ENCODE measurements at regions not wholly inside any gene's neighbourhood (a gene's known extent, or its start where the extent isn't known, plus 50 kb on each side); places are given as distances from the start of the nearest gene placed in this dataset.
"Not testable (repeated sequence)": the region's sequence is repeated elsewhere in the genome, so short reads cannot be mapped to it uniquely, and the experiment has no call there.

DNA sequence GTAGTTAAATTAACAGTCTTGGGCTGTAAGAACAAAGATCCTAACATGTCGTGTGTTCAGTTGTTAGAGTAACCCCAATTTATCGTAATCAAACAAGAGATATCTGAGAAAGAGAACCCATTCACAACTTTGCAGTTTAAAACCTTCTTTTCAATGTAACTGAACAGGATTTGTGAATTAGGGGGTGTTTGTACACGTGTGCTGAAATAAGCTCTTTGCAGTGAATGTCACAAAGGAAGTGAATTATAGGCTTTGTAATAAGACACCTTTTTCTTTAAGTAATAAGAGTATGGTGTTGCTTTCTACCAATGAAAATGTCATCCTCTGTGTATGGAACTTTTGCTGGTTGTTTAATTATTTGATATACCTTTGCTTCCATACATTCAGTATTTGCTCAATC is 114.0 kb downstream of the ALX1 start:
- Histone ChIP-seq H3K4me1 (peaks cover 2% of the 10 kb centered on the region; the same call in 1 of the 2 replicates), H3K27me3 (ENCODE audit: low read depth) (no peaks in the 10 kb centered on the region), H3K4me3 (no peak overlapping the region), H3K9me3 (no peaks in the 10 kb centered on the region), H3K36me3 (replicated peaks) (no peaks in the 10 kb centered on the region)
- DNase-seq (ENCODE audit: low spot score in 2 of 2) = peak in 1 of 2 experiments; percentile 8
- in situ Hi-C loops (cut with MboI; ENCODE audit: low sequenced_read_pairs) = no loop called here

DNA sequence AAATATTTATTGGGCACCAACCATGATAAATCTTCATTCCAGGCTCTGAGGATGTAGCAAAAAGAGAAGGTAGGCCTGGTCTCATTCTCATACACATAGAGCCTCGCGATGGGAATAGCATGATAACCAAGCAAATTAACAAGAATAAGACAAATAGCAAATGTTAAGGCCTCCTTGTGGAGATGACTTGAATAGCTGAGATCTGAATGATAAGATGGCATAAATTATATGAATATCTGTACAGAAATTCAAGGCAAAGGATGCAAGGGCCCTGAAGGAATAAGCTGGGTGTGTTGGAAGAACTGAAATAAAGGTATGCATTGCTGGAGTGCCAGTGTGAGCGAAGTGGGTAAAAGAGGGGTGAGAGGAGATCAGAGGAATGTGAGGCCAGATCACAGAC is 114.8 kb downstream of the ALX1 start:
- DNase-seq (ENCODE audit: low spot score in 2 of 2) = no peak
- H3K27me3 ChIP-seq (ENCODE audit: low read depth) = no peaks in the 10 kb centered on the region
- H3K9me3 ChIP-seq = no peaks in the 10 kb centered on the region
- H3K36me3 ChIP-seq (replicated peaks) = no peaks in the 10 kb centered on the region
- H3K4me3 ChIP-seq = no peak overlapping the region
- H3K4me1 ChIP-seq = peaks cover 2% of the 10 kb centered on the region; the same call in 1 of the 2 replicates
- in situ Hi-C loops (cut with MboI; ENCODE audit: low sequenced_read_pairs) = no loop called here

DNA sequence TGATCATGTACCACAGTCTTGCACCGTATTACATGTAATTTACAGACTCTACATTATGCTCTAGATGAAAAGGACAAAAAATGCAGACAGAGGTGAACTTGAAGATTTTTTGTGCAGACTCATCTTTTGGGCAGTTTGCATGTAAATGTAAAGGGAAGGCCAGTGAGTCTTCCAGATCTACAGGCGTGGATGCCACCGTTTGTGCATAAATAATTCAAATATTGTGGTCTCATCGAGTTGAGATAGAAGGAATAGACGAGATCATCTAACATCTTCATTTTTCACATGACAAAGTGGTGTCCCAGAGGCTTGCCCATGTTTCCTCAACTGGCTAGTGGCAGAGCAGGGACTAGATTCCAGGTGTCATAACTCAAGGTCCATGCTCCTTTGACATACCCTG is 125.2 kb downstream of the ALX1 start:
- H3K9me3 ChIP-seq = no peaks in the 10 kb centered on the region
- H3K27me3 ChIP-seq (ENCODE audit: low read depth) = peaks cover 3% of the 10 kb centered on the region; the same call in 1 of the 2 replicates
- no peak for DNase-seq (ENCODE audit: low spot score in 2 of 2)
- no peak overlapping the region for H3K4me3 ChIP-seq
- no peaks in the 10 kb centered on the region for H3K36me3 ChIP-seq (replicated peaks)
- no peaks in the 10 kb centered on the region for H3K4me1 ChIP-seq
- in situ Hi-C loops (cut with MboI; ENCODE audit: low sequenced_read_pairs) = no loop called here

DNA sequence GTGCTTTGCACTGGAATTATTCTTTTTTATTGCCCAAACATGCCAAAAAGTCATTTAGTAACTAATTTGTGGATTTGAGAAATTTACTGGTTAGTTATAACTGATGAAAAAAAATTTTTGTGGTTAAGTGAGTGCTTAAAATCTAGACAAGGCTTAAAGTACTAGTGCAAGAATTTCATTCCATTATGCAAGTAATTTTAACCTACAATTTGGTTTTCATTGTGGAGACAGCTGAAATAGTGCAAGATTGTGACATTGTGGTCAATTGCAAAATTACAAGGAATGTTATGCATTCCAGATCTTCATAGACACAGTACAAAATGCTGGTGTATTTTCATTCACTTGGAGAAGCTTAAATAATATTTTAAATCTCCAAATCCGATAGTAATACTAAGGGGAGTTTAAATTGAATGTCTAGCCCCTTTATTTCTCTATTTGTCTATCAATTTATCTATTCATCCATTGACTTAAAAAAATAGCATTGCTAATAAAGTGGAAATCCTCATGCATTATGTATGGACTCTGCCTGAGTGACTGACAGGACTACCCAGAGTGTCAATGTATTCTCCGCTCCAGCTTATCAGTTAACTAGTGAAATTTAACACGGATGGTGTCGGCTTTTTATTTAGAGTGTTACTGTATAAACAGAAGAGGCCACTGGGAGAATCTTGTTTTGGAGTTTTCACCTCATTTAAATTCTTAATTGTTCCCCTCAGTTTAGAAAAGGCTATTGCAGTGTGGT is 125.9 kb downstream of the ALX1 start:
- in situ Hi-C loops (cut with MboI; ENCODE audit: low sequenced_read_pairs) = no loop called here
- DNase-seq (ENCODE audit: low spot score in 2 of 2) = no peak
- peaks cover 3% of the 10 kb centered on the region; the same call in 1 of the 2 replicates for H3K27me3 ChIP-seq (ENCODE audit: low read depth)
- no peak overlapping the region for H3K4me3 ChIP-seq
- H3K4me1 ChIP-seq = no peaks in the 10 kb centered on the region
- H3K9me3 ChIP-seq = no peaks in the 10 kb centered on the region
- no peaks in the 10 kb centered on the region for H3K36me3 ChIP-seq (replicated peaks)

DNA sequence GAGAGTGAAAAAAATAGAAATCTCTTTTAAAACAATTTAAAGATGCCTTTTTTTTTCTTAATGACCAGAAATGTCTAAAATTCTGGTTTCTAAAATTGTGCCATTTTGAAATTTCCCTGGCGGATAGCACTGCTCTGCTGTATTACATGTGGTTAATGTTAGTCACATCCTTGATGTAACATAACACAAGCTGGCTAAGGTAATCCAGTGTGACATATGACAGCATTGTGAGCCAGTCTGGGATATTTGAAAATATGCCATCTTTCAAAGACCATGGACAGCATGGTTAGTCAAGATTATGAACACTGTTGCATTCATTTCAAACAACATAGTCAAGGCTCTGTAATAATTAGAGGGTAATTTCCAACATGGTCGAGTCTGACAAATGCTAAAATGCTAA is 133.2 kb downstream of the ALX1 start:
- Histone ChIP-seq H3K36me3 (replicated peaks) (no peaks in the 10 kb centered on the region), H3K9me3 (no peaks in the 10 kb centered on the region), H3K4me3 (no peak overlapping the region), H3K4me1 (no peaks in the 10 kb centered on the region), H3K27me3 (ENCODE audit: low read depth) (peaks cover 14% of the 10 kb centered on the region)
- no peak for DNase-seq (ENCODE audit: low spot score in 2 of 2)
- in situ Hi-C loops (cut with MboI; ENCODE audit: low sequenced_read_pairs) = no loop called here

DNA sequence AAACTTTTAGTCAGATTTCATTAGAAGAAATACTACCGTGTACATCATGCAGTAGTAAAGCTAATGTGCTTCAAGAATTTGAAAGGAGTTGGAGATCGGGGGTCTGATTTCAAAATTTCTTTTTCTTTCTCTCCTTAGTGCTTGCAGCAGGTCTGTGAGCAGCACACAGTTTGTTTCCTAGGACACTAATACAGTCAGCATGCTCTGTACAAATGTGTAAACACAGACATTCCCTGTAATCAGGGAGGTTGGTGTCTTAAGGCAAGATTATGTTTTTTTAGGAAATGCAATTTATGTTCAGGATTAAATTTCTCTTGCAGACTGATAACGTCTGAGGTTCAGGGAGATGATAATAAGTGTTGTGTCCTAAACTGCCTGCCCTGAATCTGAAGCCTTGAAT is 142.7 kb downstream of the ALX1 start:
- Histone ChIP-seq H3K36me3 (replicated peaks) (no peaks in the 10 kb centered on the region), H3K4me1 (no peaks in the 10 kb centered on the region), H3K27me3 (ENCODE audit: low read depth) (peaks cover 53% of the 10 kb centered on the region), H3K9me3 (no peaks in the 10 kb centered on the region), H3K4me3 (no peak overlapping the region)
- in situ Hi-C loops (cut with MboI; ENCODE audit: low sequenced_read_pairs) = no loop called here
- DNase-seq (ENCODE audit: low spot score in 2 of 2) = no peak

DNA sequence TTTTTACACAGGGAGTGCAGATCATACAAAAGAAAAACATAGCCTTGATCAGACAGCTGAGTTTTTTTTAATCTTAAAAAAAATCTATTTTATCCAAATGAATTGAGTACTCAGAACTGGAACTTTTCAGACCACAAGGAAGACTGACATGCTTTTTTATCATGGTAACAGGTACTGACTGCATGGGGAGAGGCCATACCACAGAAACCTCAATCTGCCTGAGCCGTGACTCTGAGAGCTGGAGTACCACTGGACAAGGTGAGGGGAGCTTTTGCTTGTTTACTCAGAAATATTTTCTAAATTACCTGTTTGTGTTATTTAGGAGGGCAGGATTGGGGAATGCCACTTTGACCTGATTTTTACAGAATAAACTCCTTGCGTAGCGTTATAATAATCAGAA is 143.9 kb downstream of the ALX1 start:
- Histone ChIP-seq H3K4me1 (no peaks in the 10 kb centered on the region), H3K27me3 (ENCODE audit: low read depth) (peaks cover 55% of the 10 kb centered on the region), H3K9me3 (no peaks in the 10 kb centered on the region), H3K4me3 (no peak overlapping the region), H3K36me3 (replicated peaks) (no peaks in the 10 kb centered on the region)
- in situ Hi-C loops (cut with MboI; ENCODE audit: low sequenced_read_pairs) = no loop called here
- no peak for DNase-seq (ENCODE audit: low spot score in 2 of 2)

DNA sequence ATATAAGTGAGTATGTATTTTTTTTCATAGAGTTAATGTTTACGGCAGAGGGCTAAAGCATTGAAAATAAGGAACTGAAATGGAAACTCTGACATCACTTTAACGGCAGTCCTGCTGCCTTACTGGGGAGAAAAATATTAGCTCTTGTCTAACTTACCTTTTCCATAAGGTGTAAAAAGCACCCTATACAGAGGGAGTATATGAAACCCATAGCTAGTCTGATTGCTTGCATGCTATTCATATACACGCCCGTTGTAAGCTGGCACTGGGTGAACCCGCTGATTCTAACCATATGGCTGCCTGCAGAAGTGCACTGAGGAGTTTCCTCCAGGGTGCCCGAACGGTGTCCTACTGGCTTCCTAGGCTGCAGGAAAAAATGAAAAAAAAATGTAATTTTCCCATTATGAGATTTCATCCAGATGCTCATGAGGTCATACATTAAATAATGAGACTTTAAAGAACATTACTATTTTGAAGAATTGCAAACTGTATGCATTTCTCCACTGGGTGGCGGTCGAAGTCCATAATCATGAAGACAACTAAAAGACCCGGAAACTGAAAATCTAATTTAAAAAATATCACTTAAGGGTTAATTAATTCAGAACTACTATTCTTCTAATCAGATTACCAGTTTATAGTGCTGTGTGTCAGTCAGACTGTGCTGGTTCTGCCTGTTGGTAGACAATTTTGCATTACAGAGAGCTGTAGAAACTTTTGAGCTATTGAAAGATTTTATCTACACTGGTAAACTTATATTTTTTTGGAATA is 144.7 kb downstream of the ALX1 start:
- DNase-seq (ENCODE audit: low spot score in 2 of 2) = peak; percentile 48 to 58
- Histone ChIP-seq H3K4me3 (no peak overlapping the region), H3K36me3 (replicated peaks) (no peaks in the 10 kb centered on the region), H3K4me1 (no peaks in the 10 kb centered on the region), H3K27me3 (ENCODE audit: low read depth) (peaks cover 56% of the 10 kb centered on the region), H3K9me3 (no peaks in the 10 kb centered on the region)
- in situ Hi-C loops (cut with MboI; ENCODE audit: low sequenced_read_pairs) = loop anchor here (25.0 kb wide), 1 partner anchor 262 kb away; no protein-coding TSS in a partner anchor

DNA sequence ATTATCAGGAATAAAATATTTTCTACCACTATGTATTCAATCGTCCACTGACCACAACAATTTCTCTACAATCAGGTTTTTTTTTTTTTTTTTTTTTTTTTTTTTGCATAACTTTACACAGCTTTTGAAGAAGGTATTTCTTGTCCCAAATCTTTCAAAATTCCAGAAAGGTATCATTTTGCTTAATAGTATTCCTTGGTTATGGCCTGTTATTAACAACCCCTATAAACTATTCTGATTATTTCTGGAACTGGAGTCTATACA is 145.3 kb downstream of the ALX1 start:
- Histone ChIP-seq H3K4me3 (no peak overlapping the region), H3K27me3 (ENCODE audit: low read depth) (peaks cover 50% of the 10 kb centered on the region), H3K9me3 (no peaks in the 10 kb centered on the region), H3K36me3 (replicated peaks) (no peaks in the 10 kb centered on the region), H3K4me1 (no peaks in the 10 kb centered on the region)
- DNase-seq (ENCODE audit: low spot score in 2 of 2) = no peak
- in situ Hi-C loops (cut with MboI; ENCODE audit: low sequenced_read_pairs) = loop anchor here (25.0 kb wide), 1 partner anchor 263 kb away; no protein-coding TSS in a partner anchor

DNA sequence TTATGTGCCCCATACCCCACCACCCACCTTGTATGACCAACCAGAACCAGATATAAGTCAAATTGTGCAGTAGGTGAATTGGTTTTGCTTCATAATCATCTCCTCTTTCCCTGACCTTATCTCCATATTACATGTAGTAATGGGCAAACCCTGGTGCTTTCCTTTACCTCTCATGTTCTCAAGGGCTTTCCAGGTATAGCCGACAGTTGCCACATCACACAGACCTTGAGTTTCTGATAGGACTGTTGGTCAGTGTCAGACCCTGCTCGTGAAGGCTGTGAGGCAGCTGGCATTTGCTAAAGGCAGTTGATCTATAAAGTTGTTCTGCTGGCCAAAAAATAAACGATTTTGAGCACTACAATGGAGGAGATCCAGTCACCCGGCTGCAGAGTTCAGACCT is 145.9 kb downstream of the ALX1 start:
- DNase-seq (ENCODE audit: low spot score in 2 of 2) = no peak
- peaks cover 44% of the 10 kb centered on the region for H3K27me3 ChIP-seq (ENCODE audit: low read depth)
- no peaks in the 10 kb centered on the region for H3K4me1 ChIP-seq
- in situ Hi-C loops (cut with MboI; ENCODE audit: low sequenced_read_pairs) = loop anchor here (25.0 kb wide), 1 partner anchor 264 kb away; no protein-coding TSS in a partner anchor
- H3K36me3 ChIP-seq (replicated peaks) = no peaks in the 10 kb centered on the region
- no peaks in the 10 kb centered on the region for H3K9me3 ChIP-seq
- no peak overlapping the region for H3K4me3 ChIP-seq

DNA sequence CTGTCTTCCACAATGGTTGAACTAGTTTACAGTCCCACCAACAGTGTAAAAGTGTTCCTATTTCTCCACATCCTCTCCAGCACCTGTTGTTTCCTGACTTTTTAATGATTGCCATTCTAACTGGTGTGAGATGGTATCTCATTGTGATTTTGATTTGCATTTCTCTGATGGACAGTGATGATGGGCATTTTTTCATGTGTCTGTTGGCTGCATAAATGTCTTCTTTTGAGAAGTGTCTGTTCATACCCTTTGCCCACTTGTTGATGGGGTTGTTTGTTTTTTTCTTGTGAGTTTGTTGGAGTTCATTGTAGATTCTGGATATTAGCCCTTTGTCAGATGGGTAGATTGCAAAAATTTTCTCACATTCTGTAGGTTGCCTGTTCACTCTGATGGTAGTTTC is 153.1 kb downstream of the ALX1 start:
- H3K36me3 ChIP-seq (replicated peaks); H3K27me3 ChIP-seq (ENCODE audit: low read depth); H3K4me3 ChIP-seq; DNase-seq (ENCODE audit: low spot score in 2 of 2); H3K9me3 ChIP-seq; H3K4me1 ChIP-seq: not testable (repeated sequence)
- in situ Hi-C loops (cut with MboI; ENCODE audit: low sequenced_read_pairs) = loop anchor here (25.0 kb wide), 1 partner anchor 271 kb away; no protein-coding TSS in a partner anchor

DNA sequence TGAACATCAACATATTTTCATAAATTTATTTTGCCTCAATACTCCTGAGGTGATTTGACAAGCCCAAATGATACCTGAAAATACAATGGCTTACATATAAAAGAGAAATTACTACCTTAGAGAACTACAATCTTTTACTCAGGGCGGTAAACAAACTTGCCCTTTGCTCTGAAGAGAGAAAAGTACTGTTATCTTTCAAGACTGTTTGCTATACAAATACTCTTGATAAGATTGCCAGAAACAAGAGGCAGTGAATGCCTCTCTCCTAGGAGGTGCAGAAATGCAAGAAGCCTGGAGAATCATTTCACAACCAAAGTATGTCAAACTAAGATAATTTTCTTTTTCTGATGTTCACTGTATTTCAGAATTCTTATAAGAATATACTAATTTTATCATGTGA is 160.3 kb downstream of the ALX1 start:
- no peaks in the 10 kb centered on the region for H3K4me1 ChIP-seq
- H3K9me3 ChIP-seq = no peaks in the 10 kb centered on the region
- H3K36me3 ChIP-seq (replicated peaks) = no peaks in the 10 kb centered on the region
- H3K4me3 ChIP-seq = no peak overlapping the region
- in situ Hi-C loops (cut with MboI; ENCODE audit: low sequenced_read_pairs) = loop anchor here (25.0 kb wide), 1 partner anchor 278 kb away; no protein-coding TSS in a partner anchor
- DNase-seq (ENCODE audit: low spot score in 2 of 2) = no peak
- H3K27me3 ChIP-seq (ENCODE audit: low read depth) = peaks cover 6% of the 10 kb centered on the region

DNA sequence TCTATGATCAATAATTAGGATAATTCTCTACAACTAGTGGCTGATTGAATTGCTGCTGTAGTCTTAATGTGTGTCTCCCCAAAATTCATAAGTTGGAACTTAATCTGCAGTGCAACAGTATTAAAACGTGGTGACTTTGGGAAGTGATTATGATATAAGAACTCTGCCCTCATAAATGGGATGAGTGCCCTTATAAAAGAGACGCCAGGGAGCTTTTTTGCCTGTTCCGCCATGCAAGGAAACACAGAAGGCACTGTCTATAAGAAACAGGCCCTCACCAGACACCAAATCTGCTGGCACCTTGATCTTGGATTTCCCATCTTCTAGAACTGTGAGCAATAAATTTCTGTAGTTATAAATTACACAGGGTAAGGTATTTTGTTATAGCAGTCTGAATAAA is 161.0 kb downstream of the ALX1 start:
- Histone ChIP-seq H3K4me1 (no peaks in the 10 kb centered on the region), H3K4me3 (no peak overlapping the region), H3K27me3 (ENCODE audit: low read depth) (peaks cover 11% of the 10 kb centered on the region), H3K9me3 (no peaks in the 10 kb centered on the region), H3K36me3 (replicated peaks) (no peaks in the 10 kb centered on the region)
- no peak for DNase-seq (ENCODE audit: low spot score in 2 of 2)
- in situ Hi-C loops (cut with MboI; ENCODE audit: low sequenced_read_pairs) = loop anchor here (25.0 kb wide), 1 partner anchor 279 kb away; no protein-coding TSS in a partner anchor

DNA sequence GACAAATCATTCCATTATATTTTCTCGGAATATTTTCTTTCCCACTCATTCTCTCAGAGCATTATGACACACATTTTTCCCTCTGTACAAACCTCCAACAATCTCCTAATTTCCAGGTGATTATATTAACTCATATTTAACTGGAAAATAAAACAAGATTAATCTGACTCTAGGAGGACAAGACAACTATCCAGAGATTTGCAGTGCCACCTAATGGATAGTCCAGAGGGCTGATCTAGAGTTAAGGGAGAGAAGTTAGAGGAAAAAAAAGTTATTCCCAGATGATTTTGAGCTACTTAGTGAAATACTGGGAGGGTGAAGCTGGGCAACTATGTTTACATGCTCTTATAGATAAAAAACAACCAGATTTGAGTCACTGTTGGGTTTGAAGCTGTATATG is 161.7 kb downstream of the ALX1 start:
- no peak for DNase-seq (ENCODE audit: low spot score in 2 of 2)
- H3K27me3 ChIP-seq (ENCODE audit: low read depth) = peaks cover 16% of the 10 kb centered on the region

More for the DNA sequence above, 161.7 kb downstream of the ALX1 start:
- no peaks in the 10 kb centered on the region for H3K4me1 ChIP-seq
- H3K36me3 ChIP-seq (replicated peaks) = no peaks in the 10 kb centered on the region
- H3K4me3 ChIP-seq = no peak overlapping the region
- H3K9me3 ChIP-seq = no peaks in the 10 kb centered on the region
- in situ Hi-C loops (cut with MboI; ENCODE audit: low sequenced_read_pairs) = loop anchor here (25.0 kb wide), 1 partner anchor 279 kb away; no protein-coding TSS in a partner anchor

All from HAP-1 (cell line).